IMR-90 (cell line): ENCODE measurements at regions not wholly inside any gene's neighbourhood (a gene's known extent, or its start where the extent isn't known, plus 50 kb on each side); places are given as distances from the start of the nearest gene placed in this dataset.

Experiments
- ATAC-seq: fragments of 200-7000 bp; cut with Tn5 transposase; 2 replicates; pipeline ENCODE4 v1.9.1; 2020; ENCODE audit warnings: low read depth, mild to moderate bottlenecking, moderate library complexity
- BruUV-seq: library from RNA; stranded (reverse); fragments of 400-500 nt; replicated peaks from 2 replicates; lab custom pipeline; 2021; lab: Mats Ljungman, UMichigan
- CTCF ChIA-PET: fragments of 300-600 bp; formaldehyde crosslinking; extraction: SDS; loops from one replicate; lab custom pipeline; 2021; ENCODE audit warnings: antibody characterized with exemption; lab: Yijun Ruan, JAX
- POLR2A ChIA-PET: fragments of 300-600 bp; sonication (Branson Sonifier 250); formaldehyde crosslinking; loops from one replicate; lab custom pipeline; 2022; ENCODE audit warnings: antibody characterized with exemption; ENCODE audit not compliant: unreplicated experiment; lab: Charles Lee
- DNase-seq: peaks from one replicate; pipeline ENCODE4 v3.0.0; 2013
- H2AFZ ChIP-seq: replicated peaks from 2 replicates; pipeline ENCODE3; 2013; ENCODE audit warnings: low read length, mild to moderate bottlenecking; ENCODE audit not compliant: poor library complexity
- H2AK5ac ChIP-seq: 2 replicates; pipeline ENCODE4 v1.6.1; 2013; ENCODE audit warnings: low read depth, low read length, inconsistent platforms
- H2AK9ac ChIP-seq: replicated peaks from 2 replicates; pipeline ENCODE3; 2013; ENCODE audit warnings: mild to moderate bottlenecking, low read depth, low read length, moderate library complexity; ENCODE audit not compliant: poor library complexity
- H2BK120ac ChIP-seq: 2 replicates; pipeline ENCODE4 v1.6.1; 2013; ENCODE audit warnings: low read depth, low read length, inconsistent platforms
- H2BK15ac ChIP-seq: 3 replicates; pipeline ENCODE4 v1.6.1; 2013; ENCODE audit warnings: low read depth, low read length, inconsistent platforms
- H2BK20ac ChIP-seq: 2 replicates; pipeline ENCODE4 v1.6.1; 2013; ENCODE audit warnings: low read depth, mild to moderate bottlenecking, inconsistent platforms, low read length, moderate library complexity
- H2BK5ac ChIP-seq: 2 replicates; pipeline ENCODE4 v1.6.1; 2013; ENCODE audit warnings: mild to moderate bottlenecking, low read depth, low read length, inconsistent platforms; ENCODE audit not compliant: poor library complexity, severe bottlenecking
- H3K14ac ChIP-seq: replicated peaks from 2 replicates; pipeline ENCODE4 v1.6.1; 2013; ENCODE audit warnings: low read depth, low read length, inconsistent platforms
- H3K18ac ChIP-seq: 2 replicates; pipeline ENCODE4 v1.6.1; 2013; ENCODE audit warnings: low read depth, low read length, control low read depth
- H3K23ac ChIP-seq: 2 replicates; pipeline ENCODE4 v1.6.1; 2013; ENCODE audit warnings: low read depth, low read length, inconsistent platforms
- H3K27ac ChIP-seq: 2 replicates; pipeline ENCODE4 v1.5.1; 2013; ENCODE audit warnings: mild to moderate bottlenecking, control low read depth, low read length; ENCODE audit not compliant: insufficient read depth
- H3K27me3 ChIP-seq: 2 replicates; pipeline ENCODE4 v1.6.1; 2013; ENCODE audit warnings: low read length; ENCODE audit not compliant: control insufficient read depth, insufficient read depth
- H3K36me3 ChIP-seq: 2 replicates; pipeline ENCODE4 v1.6.1; 2013; ENCODE audit warnings: low read length, mixed read lengths; ENCODE audit not compliant: control insufficient read depth, insufficient read depth
- H3K4ac ChIP-seq: 2 replicates; pipeline ENCODE4 v1.6.1; 2013; ENCODE audit warnings: low read depth, low read length, inconsistent platforms
- H3K4me1 ChIP-seq: 2 replicates; pipeline ENCODE4 v1.6.1; 2013; ENCODE audit warnings: low read length, mixed read lengths; ENCODE audit not compliant: control insufficient read depth, insufficient read depth
- H3K4me2 ChIP-seq: 2 replicates; pipeline ENCODE4 v1.6.1; 2013; ENCODE audit warnings: low read depth, mild to moderate bottlenecking, control low read depth, low read length, moderate library complexity
- H3K4me3 ChIP-seq: 2 replicates; pipeline ENCODE4 v1.5.1; 2013; ENCODE audit warnings: low read depth, mild to moderate bottlenecking, control low read depth, low read length, moderate library complexity; ENCODE audit not compliant: insufficient read depth
- H3K56ac ChIP-seq: 2 replicates; pipeline ENCODE4 v1.6.1; 2013; ENCODE audit warnings: low read length, inconsistent platforms; ENCODE audit not compliant: insufficient read depth; ENCODE audit errors: extremely low read depth
- H3K79me1 ChIP-seq, 2 experiments: 2 replicates each; pipeline ENCODE4 v1.6.1; 2013; ENCODE audit warnings: low read length in 2 of 2, inconsistent platforms in 1 of 2, low read depth in 1 of 2
- H3K9ac ChIP-seq: 2 replicates; pipeline ENCODE4 v1.6.1; 2013; ENCODE audit warnings: low read depth, low read length, control low read depth
- H3K9me1 ChIP-seq: 2 replicates; pipeline ENCODE4 v1.6.1; 2013; ENCODE audit warnings: low read length, inconsistent platforms; ENCODE audit not compliant: insufficient read depth
- H3K9me3 ChIP-seq: 2 replicates; pipeline ENCODE4 v1.6.1; 2013; ENCODE audit warnings: low read length; ENCODE audit not compliant: control insufficient read depth, insufficient read depth
- H4K20me1 ChIP-seq: 2 replicates; pipeline ENCODE4 v1.6.1; 2013; ENCODE audit warnings: low read length, inconsistent platforms; ENCODE audit not compliant: insufficient read depth
- H4K5ac ChIP-seq: 2 replicates; pipeline ENCODE4 v1.6.1; 2013; ENCODE audit warnings: mild to moderate bottlenecking, low read depth, low read length, control low read depth
- H4K8ac ChIP-seq, 2 experiments: 2 replicates each; pipeline ENCODE4 v1.6.1; 2013; ENCODE audit warnings: low read depth in 2 of 2, low read length in 2 of 2, control low read depth in 1 of 2, inconsistent platforms in 1 of 2
- H4K91ac ChIP-seq: 2 replicates; pipeline ENCODE4 v1.6.1; 2013; ENCODE audit warnings: low read depth, low read length, inconsistent platforms; ENCODE audit not compliant: insufficient read depth
- BHLHE40 ChIP-seq: fragments of 150-350 bp; IDR thresholded peaks from 2 replicates; pipeline ENCODE4 v1.6.1; 2016; ENCODE audit warnings: mild to moderate bottlenecking, low read depth, low read length
- CHD1 ChIP-seq: IDR thresholded peaks from 2 replicates; pipeline ENCODE4 v1.6.1; 2012; ENCODE audit warnings: low read depth, low read length, improper control_type of control experiment
- CTCF ChIP-seq: conservative IDR thresholded peaks from 2 replicates; pipeline ENCODE4 v1.5.1; 2012; ENCODE audit warnings: mild to moderate bottlenecking, low read depth, low read length, improper control_type of control experiment
- ELK1 ChIP-seq: fragments of 150-350 bp; IDR thresholded peaks from 2 replicates; pipeline ENCODE4 v1.6.1; 2016; ENCODE audit warnings: low read depth, mild to moderate bottlenecking, low read length, moderate library complexity, borderline replicate concordance
- MAFK ChIP-seq: IDR thresholded peaks from 2 replicates; pipeline ENCODE4 v1.6.1; 2012; ENCODE audit warnings: low read depth, low read length, improper control_type of control experiment
- MAZ ChIP-seq: IDR thresholded peaks from 2 replicates; pipeline ENCODE4 v1.6.1; 2012; ENCODE audit warnings: low read depth, mild to moderate bottlenecking, low read length, improper control_type of control experiment, moderate library complexity, borderline replicate concordance
- MXI1 ChIP-seq: IDR thresholded peaks from 2 replicates; pipeline ENCODE4 v1.6.1; 2012; ENCODE audit warnings: low read depth, mild to moderate bottlenecking, low read length, moderate library complexity, borderline replicate concordance
- NFE2L2 ChIP-seq: fragments of 150-350 bp; IDR thresholded peaks from 2 replicates; pipeline ENCODE4 v1.6.1; 2016; ENCODE audit warnings: low read depth, mild to moderate bottlenecking, low read length
- RAD21 ChIP-seq: IDR thresholded peaks from 2 replicates; pipeline ENCODE4 v1.6.1; 2012; ENCODE audit warnings: low read length, improper control_type of control experiment
- RCOR1 ChIP-seq: IDR thresholded peaks from 2 replicates; pipeline ENCODE4 v1.6.1; 2012; ENCODE audit warnings: mild to moderate bottlenecking, low read length, improper control_type of control experiment; ENCODE audit not compliant: insufficient replicate concordance
- SMC3 ChIP-seq: fragments of 150-350 bp; IDR thresholded peaks from 2 replicates; pipeline ENCODE4 v1.6.1; 2016; ENCODE audit warnings: low read depth, mild to moderate bottlenecking, antibody characterized with exemption, low read length, moderate library complexity
- USF2 ChIP-seq: fragments of 150-350 bp; IDR thresholded peaks from 2 replicates; pipeline ENCODE4 v1.6.1; 2017; ENCODE audit warnings: mild to moderate bottlenecking, antibody characterized with exemption, low read length, low read depth
- WGBS, 2 experiments: methylation state at CpG; one replicate each; pipeline versions ENCODE4 v1.1.5 to v1.1.7; 2013; ENCODE audit warnings: missing lambda C conversion rate in 2 of 2; ENCODE audit not compliant: insufficient read length in 1 of 2; ENCODE audit errors: extremely low coverage in 2 of 2; 5-methylcytosine and 5-hydroxymethylcytosine counted together
- dilution Hi-C: fragments of 300-500 bp; cut with HindIII; formaldehyde crosslinking; loops from one replicate; pipeline ENCODE4 v1.14.3; 2018; ENCODE audit warnings: low sequenced_read_pairs; ENCODE audit not compliant: unreplicated experiment
- in situ Hi-C: fragments of 300-500 bp; cut with MboI; formaldehyde crosslinking; loops from 3 replicates; pipeline ENCODE4 v1.14.3; 2019; ENCODE audit warnings: low sequenced_read_pairs, inconsistent platforms, mixed read lengths
- intact Hi-C: fragments of 100-400 bp; cut with micrococcal nuclease; formaldehyde crosslinking; loops from 2 replicates; pipeline ENCODE4 v1.10.0; 2022

- H2AK9ac ChIP-seq = no peak overlapping the region
- no peak for TF ChIP-seq MXI1
- no peak for TF ChIP-seq MAFK
- TF ChIP-seq MAZ = no peak
- no peak for TF ChIP-seq NFE2L2
- no peak for TF ChIP-seq CHD1
- no peak for TF ChIP-seq ELK1
- no peak for TF ChIP-seq CTCF
- TF ChIP-seq RCOR1 = no peak
- TF ChIP-seq USF2 = no peak
- no peak for TF ChIP-seq BHLHE40
- no peak for TF ChIP-seq RAD21
- TF ChIP-seq SMC3 = no peak
- no peak overlapping the region for H2AFZ ChIP-seq
- BruUV-seq = no TSS peak
- peaks cover 3% of the 10 kb centered on the region; the same call in 1 of the 2 replicates for H3K27me3 ChIP-seq
- H4K5ac ChIP-seq = no peak overlapping the region
- H3K9me3 ChIP-seq = no peaks in the 10 kb centered on the region
- DNase-seq = no peak
- no peak overlapping the region for H2BK15ac ChIP-seq
- no peaks in the 10 kb centered on the region for H3K36me3 ChIP-seq
- no peak overlapping the region for H4K8ac ChIP-seq
- ATAC-seq = no peak
- no peaks in the 10 kb centered on the region for H3K9me1 ChIP-seq
- no peak overlapping the region for H3K18ac ChIP-seq
- no peak overlapping the region for H2BK20ac ChIP-seq
- no peak overlapping the region for H3K27ac ChIP-seq
- H4K91ac ChIP-seq = no peak overlapping the region
- ChIA-PET CTCF (no interaction called here), POLR2A (no interaction called here)
- H3K4ac ChIP-seq = no peak overlapping the region
- no peak overlapping the region for H2AK5ac ChIP-seq
- no peaks in the 10 kb centered on the region for H3K79me1 ChIP-seq
- no peak overlapping the region for H3K4me3 ChIP-seq
- no peak overlapping the region for H3K14ac ChIP-seq
- H3K56ac ChIP-seq = no peak overlapping the region
- H2BK5ac ChIP-seq = no peak overlapping the region
- in situ Hi-C loops = no loop called here
- no peaks in the 10 kb centered on the region for H4K20me1 ChIP-seq
- H3K4me2 ChIP-seq = no peak overlapping the region
- dilution Hi-C loops = no loop called here
- no peak overlapping the region for H3K9ac ChIP-seq
- no peak overlapping the region for H2BK120ac ChIP-seq
- WGBS, 2 experiments = no CpG with 5 or more reads among the region's 7 CpGs
- intact Hi-C loops = no loop called here
- H3K23ac ChIP-seq = no peak overlapping the region
- H3K4me1 ChIP-seq = no peaks in the 10 kb centered on the region
Observed at GRCh38 chr20:6480328-6481200, 286.9 kb upstream of the BMP2 start.
